K562 (cell line): ENCODE measurements at regions not wholly inside any gene's neighbourhood (a gene's known extent, or its start where the extent isn't known, plus 50 kb on each side); places are given as distances from the start of the nearest gene placed in this dataset.

ENCODE experiments used
- CXXC5 ChIP-seq: fragments of 250-450 bp; sonication (Bioruptor Pico); IDR thresholded peaks from 2 replicates; pipeline ENCODE4 v1.8.0; 2022; ENCODE audit warnings: inconsistent platforms, mild to moderate bottlenecking, moderate library complexity
- DACH1 ChIP-seq: fragments of 450-650 bp; IDR thresholded peaks from 2 replicates; pipeline ENCODE4 v1.6.1; 2018; ENCODE audit not compliant: partially characterized antibody
- EGR1 ChIP-seq: fragments of 450-650 bp; conservative IDR thresholded peaks from 2 replicates; pipeline ENCODE4 v1.6.1; 2017; ENCODE audit warnings: mild to moderate bottlenecking
- ERF ChIP-seq: fragments of 450-650 bp; formaldehyde crosslinking; IDR thresholded peaks from 2 replicates; pipeline ENCODE4 v1.4.0; 2020; ENCODE audit warnings: mild to moderate bottlenecking, mixed read lengths
- FOS ChIP-seq: IDR thresholded peaks from 3 replicates; pipeline ENCODE4 v1.6.1; 2011; ENCODE audit not compliant: insufficient read length; ENCODE audit errors: extremely low read depth
- FOXJ2 ChIP-seq: fragments of 200-800 bp; sonication (Bioruptor generic); IDR thresholded peaks from 2 replicates; pipeline ENCODE4 v1.6.1; 2016; ENCODE audit warnings: missing genetic modification characterization, missing compliant biosample characterization
- KLF10 ChIP-seq: fragments of 250-450 bp; sonication (Bioruptor Pico); IDR thresholded peaks from 2 replicates; pipeline ENCODE4 v1.6.1; 2021; ENCODE audit warnings: matching md5 sums
- MGA ChIP-seq: fragments of 450-650 bp; IDR thresholded peaks from 2 replicates; pipeline ENCODE4 v1.6.1; 2016; ENCODE audit warnings: mild to moderate bottlenecking, moderate library complexity
- NUFIP1 ChIP-seq: fragments of 450-650 bp; IDR thresholded peaks from 2 replicates; pipeline ENCODE4 v1.6.1; 2018; ENCODE audit not compliant: partially characterized antibody
- PML ChIP-seq: IDR thresholded peaks from 2 replicates; pipeline ENCODE4 v1.6.1; 2012; ENCODE audit warnings: low read length, inconsistent platforms
- RBM22 ChIP-seq: fragments of 200-400 bp; formaldehyde crosslinking; IDR thresholded peaks from 2 replicates; pipeline ENCODE4 v1.6.1; 2018; ENCODE audit warnings: low read length, low read depth; ENCODE audit not compliant: poor library complexity, severe bottlenecking
- RBM25 ChIP-seq: fragments of 200-400 bp; formaldehyde crosslinking; IDR thresholded peaks from 2 replicates; pipeline ENCODE4 v1.6.1; 2018; ENCODE audit warnings: low read length, low read depth, moderate library complexity; ENCODE audit not compliant: severe bottlenecking
- ZNF444 ChIP-seq: fragments of 250-450 bp; sonication (Bioruptor Pico); IDR thresholded peaks from 2 replicates; pipeline ENCODE4 v1.4.0; 2020; ENCODE audit warnings: mild to moderate bottlenecking, moderate library complexity
- TF ChIP-seq, protein P1 (sequence below): sonication (generic); formaldehyde crosslinking; IDR thresholded peaks from 2 replicates; pipeline ENCODE4 v1.8.0; 2022; ENCODE audit warnings: mild to moderate bottlenecking, missing genetic modification reagents

- TF ChIP-seq MGA (no peak), RBM22 (no peak), ERF (CRISPR knock-in tag) (no peak), ZNF444 (CRISPR knock-in tag) (no peak), EGR1 (no peak), NUFIP1 (no peak), CXXC5 (no peak), KLF10 (CRISPR knock-in tag) (no peak), FOXJ2 (tag) (no peak), FOS (no peak), PML (no peak), RBM25 (no peak), DACH1 (no peak)
- TF ChIP-seq, protein P1, sequence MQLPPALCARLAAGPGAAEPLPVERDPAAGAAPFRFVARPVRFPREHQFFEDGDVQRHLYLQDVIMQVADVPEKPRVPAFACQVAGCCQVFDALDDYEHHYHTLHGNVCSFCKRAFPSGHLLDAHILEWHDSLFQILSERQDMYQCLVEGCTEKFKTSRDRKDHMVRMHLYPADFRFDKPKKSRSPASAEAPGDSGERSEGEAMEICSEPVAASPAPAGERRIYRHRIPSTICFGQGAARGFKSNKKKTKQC (CRISPR knock-in tag), result no peak
Observed at GRCh38 chr6:22413681-22414311, 117.0 kb upstream of the PRL start (continued).
